GM12891 (cell line): ENCODE measurements at regions not wholly inside any gene's neighbourhood (a gene's known extent, or its start where the extent isn't known, plus 50 kb on each side); places are given as distances from the start of the nearest gene placed in this dataset.

Experiments
- POLR2A ChIP-seq: IDR thresholded peaks from 2 replicates; pipeline ENCODE4 v1.6.1; 2011; ENCODE audit warnings: low read depth, low read length, control low read depth
- POLR2AphosphoS5 ChIP-seq: IDR thresholded peaks from 2 replicates; pipeline ENCODE4 v1.6.1; 2011; ENCODE audit warnings: low read depth, low read length, control low read depth
- SPI1 ChIP-seq: IDR thresholded peaks from 2 replicates; pipeline ENCODE4 v1.6.1; 2011; ENCODE audit warnings: low read depth, low read length, control low read depth
- TAF1 ChIP-seq: IDR thresholded peaks from 2 replicates; pipeline ENCODE4 v1.6.1; 2011; ENCODE audit warnings: low read depth, low read length, control low read depth

DNA sequence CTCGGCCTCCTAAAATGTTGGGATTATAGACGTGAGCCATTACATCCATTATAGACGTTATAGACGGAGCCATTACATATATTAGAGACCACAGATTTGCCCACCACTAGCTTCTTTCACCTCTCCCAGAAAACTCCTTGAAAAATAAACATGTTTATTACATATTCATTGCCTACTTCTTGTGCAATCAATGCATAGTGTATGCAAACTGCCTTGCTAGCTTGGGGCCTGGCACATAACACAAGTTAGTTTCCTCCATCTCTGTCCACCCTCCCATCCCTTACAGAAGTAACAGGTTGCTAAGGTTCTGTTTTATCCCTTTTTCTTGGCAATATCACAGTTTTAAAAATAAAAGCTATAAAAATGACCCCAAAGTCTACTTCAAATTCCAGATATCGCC, 66.4 kb upstream of the KRR1 start:
- no peak for TF ChIP-seq POLR2A
- TF ChIP-seq TAF1 = no peak
- TF ChIP-seq POLR2AphosphoS5 = no peak
- TF ChIP-seq SPI1 = no peak
